H54 (cell line): ENCODE measurements at regions not wholly inside any gene's neighbourhood (a gene's known extent, or its start where the extent isn't known, plus 50 kb on each side); places are given as distances from the start of the nearest gene placed in this dataset.
"Not testable (repeated sequence)": the region's sequence is repeated elsewhere in the genome, so short reads cannot be mapped to it uniquely, and the experiment has no call there.

Experiments used
- DNase-seq: peaks from one replicate; pipeline ENCODE4 v3.0.0; 2011; ENCODE audit warnings: low spot score, mixed read lengths; ENCODE audit not compliant: insufficient read length
- FAIRE-seq: peaks from 3 replicates; lab custom pipeline; 2011; peaks lifted over from hg19 to GRCh38; lab: Jason Lieb, UNC
- POLR2A ChIP-seq: IDR thresholded peaks from 2 replicates; pipeline ENCODE4 v1.6.1; 2011; ENCODE audit warnings: low read depth, mild to moderate bottlenecking, low read length

- no peak for DNase-seq
- no peak for TF ChIP-seq POLR2A
- no peak for FAIRE-seq
These were observed 1394.2 kb upstream of the ATXN8OS start for GRCh38 chr13:68713394-68713793.

DNA sequence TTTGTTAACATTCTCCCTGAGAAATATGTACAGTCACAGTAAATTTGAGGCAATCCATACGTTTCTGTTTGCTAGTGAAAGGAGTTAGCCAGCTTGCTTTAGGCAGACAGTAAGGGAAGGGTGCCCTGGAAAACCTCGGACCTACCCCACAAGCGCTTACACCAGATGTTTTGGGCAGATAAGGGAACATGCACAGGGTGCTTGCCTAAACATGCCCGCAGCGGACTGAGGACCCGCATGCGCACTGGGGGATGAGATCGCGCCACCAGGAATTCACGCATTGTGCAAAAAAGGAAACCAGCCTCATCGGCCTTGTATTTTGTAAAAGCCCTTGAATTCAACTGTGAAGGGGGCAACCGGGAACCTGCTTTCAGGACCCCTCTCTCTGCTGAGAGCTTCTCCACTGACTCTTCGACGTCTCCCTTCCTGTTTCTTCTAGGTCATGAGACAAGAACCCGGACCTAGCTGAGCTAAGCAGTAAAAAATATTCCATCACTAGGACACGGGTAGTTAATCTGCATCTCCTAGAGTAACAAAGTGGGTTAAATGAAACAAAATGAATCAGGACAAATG lies 1399.2 kb upstream of the ATXN8OS start:
- DNase-seq: no peak
- TF ChIP-seq POLR2A: no peak
- FAIRE-seq: peak; percentile 36

- not testable (repeated sequence) for FAIRE-seq, DNase-seq
These were observed 1401.6 kb upstream of the ATXN8OS start for GRCh38 chr13:68706044-68706443.

DNA sequence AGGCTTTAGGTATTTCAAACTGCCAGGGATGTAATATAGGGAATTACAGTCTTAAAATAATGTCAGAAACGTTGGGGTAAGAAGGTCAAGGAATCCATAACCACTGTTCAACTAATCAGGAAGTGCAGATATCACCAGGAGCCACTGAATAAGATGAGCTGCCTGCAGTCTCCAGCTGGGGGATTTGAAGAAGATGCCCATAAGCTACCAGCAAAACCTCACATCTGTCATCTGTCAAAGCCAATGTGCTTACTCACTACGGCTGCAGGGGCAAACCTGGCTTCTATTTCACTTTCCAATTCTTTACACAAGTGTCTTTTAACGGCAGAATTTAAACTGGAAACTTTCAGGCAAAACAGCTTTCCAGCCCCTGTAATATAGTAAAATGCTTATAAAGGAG lies 1410.1 kb upstream of the ATXN8OS start:
- FAIRE-seq (peak; percentile 95), DNase-seq (peak; percentile 15)
- TF ChIP-seq POLR2A: no peak

GRCh38 chr13:68696907-68697306 lies 1410.7 kb upstream of the ATXN8OS start:
- TF ChIP-seq POLR2A: no peak
- DNase-seq (no peak), FAIRE-seq (no peak)

DNA sequence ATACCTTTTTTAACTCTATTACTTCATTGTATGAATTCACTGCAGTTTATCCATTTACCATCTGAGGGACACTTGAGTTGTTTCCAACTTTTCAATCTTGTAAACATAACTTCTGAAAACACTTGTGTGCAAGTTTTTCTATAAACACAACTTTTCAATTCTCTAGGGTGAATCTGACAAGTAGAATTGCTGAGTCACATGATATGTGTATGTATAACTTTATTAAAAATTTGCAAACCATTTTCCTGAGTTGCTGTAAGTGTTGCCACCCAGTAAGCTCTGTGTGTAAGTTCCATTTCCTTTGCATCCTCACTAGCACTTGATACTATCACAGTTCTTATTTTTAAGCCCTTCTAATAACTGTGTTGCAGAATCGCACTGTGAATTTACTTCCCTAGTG lies 1415.6 kb upstream of the ATXN8OS start:
- DNase-seq (no peak), FAIRE-seq (peak; percentile 62)
- TF ChIP-seq POLR2A: no peak

GRCh38 chr13:68690567-68690966 lies 1417.1 kb upstream of the ATXN8OS start:
- no peak for DNase-seq
- FAIRE-seq: no peak
- no peak for TF ChIP-seq POLR2A

- FAIRE-seq (no peak), DNase-seq (no peak)
- no peak for TF ChIP-seq POLR2A
These were observed 1431.0 kb upstream of the ATXN8OS start for GRCh38 chr13:68676513-68677115.

GRCh38 chr13:68675209-68675608 lies 1432.4 kb upstream of the ATXN8OS start:
- DNase-seq (no peak), FAIRE-seq (no peak)
- TF ChIP-seq POLR2A: no peak

DNA sequence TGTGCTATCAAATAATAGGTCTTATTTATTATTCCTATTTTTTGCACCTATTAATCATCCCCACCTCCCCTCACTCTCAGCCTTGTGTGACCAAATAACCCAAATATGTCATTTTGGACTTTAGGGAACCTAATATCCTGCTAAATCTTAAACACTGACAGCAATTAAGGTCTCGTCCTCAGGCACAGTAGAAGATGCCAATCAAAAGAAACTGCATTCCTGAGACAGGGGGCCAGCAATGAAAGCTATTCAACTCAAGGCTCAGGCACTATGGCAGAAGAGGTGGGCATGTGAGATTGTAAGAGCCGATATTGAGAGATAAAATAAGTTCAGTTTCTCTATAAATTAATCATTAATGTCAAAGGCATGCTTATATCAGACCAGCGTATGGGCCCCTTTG lies 1437.7 kb upstream of the PCDH9 start:
- no peak for TF ChIP-seq POLR2A
- no peak for FAIRE-seq
- DNase-seq: no peak

- FAIRE-seq (no peak), DNase-seq (no peak)
- no peak for TF ChIP-seq POLR2A
These were observed 1436.8 kb upstream of the PCDH9 start for GRCh38 chr13:68666774-68667397.

DNA sequence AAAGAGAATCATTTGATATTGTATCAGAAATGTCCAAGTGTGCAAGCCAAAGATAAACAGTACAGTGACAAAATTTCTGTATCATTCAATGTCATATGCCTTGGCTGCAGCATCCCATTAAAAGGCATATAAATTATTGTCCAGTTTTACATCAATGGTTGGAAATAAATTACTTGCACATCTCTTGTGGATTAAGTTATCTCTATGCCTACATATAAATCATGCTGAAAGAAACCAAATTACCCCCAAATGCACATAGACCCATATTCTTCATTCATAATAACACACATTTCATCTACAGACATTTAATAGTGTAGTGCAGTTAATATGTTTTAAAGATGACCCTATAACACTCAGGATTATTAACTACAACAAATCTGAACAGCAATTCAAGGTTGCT lies 1415.7 kb upstream of the PCDH9 start:
- no peak for DNase-seq
- FAIRE-seq: no peak

DNA sequence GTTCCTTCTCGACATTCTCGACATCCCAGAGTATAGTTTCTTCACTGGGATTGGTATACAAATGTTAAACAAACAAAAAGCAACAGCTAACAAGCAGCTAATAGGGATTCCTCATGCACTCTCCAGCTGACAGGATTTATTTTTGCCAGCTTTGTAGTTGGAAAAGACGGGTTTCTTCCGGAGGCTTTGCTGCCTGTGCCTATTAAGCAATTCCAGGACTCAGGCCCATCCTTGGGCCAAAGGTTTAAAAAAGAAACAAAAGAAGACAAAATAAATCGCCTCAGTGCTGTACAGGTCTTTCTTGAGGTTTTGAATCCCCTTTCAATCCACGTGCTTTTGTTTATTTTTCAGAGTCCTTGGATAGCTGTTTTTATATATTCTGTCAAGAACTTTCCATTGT lies 1414.5 kb upstream of the PCDH9 start:
- no peak for TF ChIP-seq POLR2A
- DNase-seq (no peak), FAIRE-seq (no peak)

More for the DNA sequence above, 1415.7 kb upstream of the PCDH9 start:
- TF ChIP-seq POLR2A: no peak

DNA sequence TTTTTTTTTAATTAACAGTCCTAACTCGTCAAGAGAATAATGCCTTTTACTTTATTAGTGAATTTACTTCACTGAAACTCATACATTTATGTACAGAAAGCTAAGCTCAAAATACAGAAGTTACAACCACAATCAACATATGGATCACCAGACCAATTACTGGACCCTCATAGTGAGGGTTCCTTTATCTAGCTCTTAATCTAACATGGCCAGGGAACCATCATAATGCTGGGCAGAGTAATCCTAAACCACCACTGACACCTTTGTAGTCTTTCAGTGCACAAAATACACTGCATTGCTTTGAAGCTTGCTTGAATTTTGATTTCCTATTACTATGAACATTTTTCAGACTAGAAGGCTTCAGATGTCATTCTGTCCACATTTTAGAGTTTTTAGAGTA lies 1406.6 kb upstream of the PCDH9 start:
- no peak for TF ChIP-seq POLR2A
- FAIRE-seq (no peak), DNase-seq (no peak)

DNA sequence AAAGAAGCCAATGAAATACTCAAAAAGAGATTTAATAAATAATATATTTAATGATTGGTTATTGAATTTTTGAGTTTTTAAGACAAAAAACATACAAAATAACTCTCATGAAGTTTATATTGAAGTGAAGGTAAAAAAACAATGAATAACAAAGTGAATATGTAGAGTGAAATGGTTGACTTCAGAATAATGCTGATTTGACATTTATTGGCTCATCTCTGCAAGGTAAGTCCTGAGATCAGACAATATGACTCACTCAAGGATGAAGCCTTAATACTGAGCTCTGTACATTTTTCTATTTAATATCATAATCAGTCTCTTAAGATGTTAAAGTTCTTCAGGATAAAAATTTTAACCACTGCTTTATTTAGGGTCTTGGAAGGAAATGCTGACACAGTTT lies 1398.9 kb upstream of the PCDH9 start:
- no peak for DNase-seq
- no peak for TF ChIP-seq POLR2A
- FAIRE-seq: no peak
